Liver (tissue), 8 donors: ENCODE measurements at regions not wholly inside any gene's neighbourhood (a gene's known extent, or its start where the extent isn't known, plus 50 kb on each side); places are given as distances from the start of the nearest gene placed in this dataset.

Experiments used
- DNase-seq: peaks from one replicate; pipeline ENCODE4 v3.0.0-alpha.2; 2017; ENCODE audit warnings: low spot score
- H3K27ac ChIP-seq, 2 donors: one replicate each; pipeline ENCODE4 v1.7.0; 2013; ENCODE audit warnings: inconsistent platforms in 2 of 2, low read length in 2 of 2, control low read depth in 1 of 2, low read depth in 1 of 2, mild to moderate bottlenecking in 1 of 2
- H3K27me3 ChIP-seq, 4 donors: one replicate each; pipeline versions ENCODE4 v1.6.1 to v1.7.0; 2013; ENCODE audit warnings: low read length in 3 of 4, inconsistent platforms in 1 of 4, mild to moderate bottlenecking in 1 of 4, moderate library complexity in 1 of 4; ENCODE audit not compliant: control insufficient read depth in 4 of 4, insufficient read depth in 4 of 4
- H3K36me3 ChIP-seq, 4 donors: one replicate each; pipeline versions ENCODE4 v1.6.1 to v1.7.0; 2013; ENCODE audit warnings: low read length in 3 of 4, mild to moderate bottlenecking in 3 of 4, low read depth in 1 of 4, moderate library complexity in 1 of 4; ENCODE audit not compliant: control insufficient read depth in 4 of 4, insufficient read depth in 3 of 4
- H3K4me1 ChIP-seq, 4 donors: one replicate each; pipeline versions ENCODE4 v1.6.1 to v1.7.0; 2013; ENCODE audit warnings: low read length in 3 of 4, mild to moderate bottlenecking in 3 of 4, moderate library complexity in 1 of 4; ENCODE audit not compliant: control insufficient read depth in 4 of 4, insufficient read depth in 4 of 4
- H3K4me3 ChIP-seq, 3 donors: one replicate each; pipeline versions ENCODE4 v1.6.1 to v1.7.0; 2013; ENCODE audit warnings: low read length in 3 of 3, control low read depth in 1 of 3, low read depth in 1 of 3, mild to moderate bottlenecking in 1 of 3
- H3K9ac ChIP-seq, 2 donors: one replicate each; pipeline ENCODE4 v1.7.0; 2013; ENCODE audit warnings: low read length in 2 of 2, mild to moderate bottlenecking in 2 of 2, moderate library complexity in 2 of 2, control low read depth in 1 of 2, low read depth in 1 of 2
- H3K9me3 ChIP-seq, 4 donors: one replicate each; pipeline versions ENCODE4 v1.6.1 to v1.7.0; 2013; ENCODE audit warnings: low read length in 3 of 4; ENCODE audit not compliant: control insufficient read depth in 4 of 4
- EGR1 ChIP-seq, 2 donors: IDR thresholded peaks; 2 replicates each; pipeline ENCODE4 v1.6.1; 2016 to 2018; ENCODE audit warnings: antibody characterized with exemption in 2 of 2, low read depth in 2 of 2
- FOXA1 ChIP-seq: IDR thresholded peaks from 2 replicates; pipeline ENCODE4 v1.6.1; 2016; ENCODE audit warnings: antibody characterized with exemption
- FOXA2 ChIP-seq: IDR thresholded peaks from 2 replicates; pipeline ENCODE4 v1.6.1; 2016; ENCODE audit warnings: antibody characterized with exemption
- GABPA ChIP-seq, 2 donors: IDR thresholded peaks in 1 of 2; conservative IDR thresholded peaks in 1 of 2; 2 replicates each; pipeline ENCODE4 v1.6.1; 2016; ENCODE audit warnings: antibody characterized with exemption in 2 of 2, mild to moderate bottlenecking in 1 of 2, moderate library complexity in 1 of 2
- HNF4A ChIP-seq, 2 donors: conservative IDR thresholded peaks; 2 replicates each; pipeline ENCODE4 v1.6.1; 2016; ENCODE audit warnings: antibody characterized with exemption in 2 of 2, mild to moderate bottlenecking in 2 of 2
- HNF4G ChIP-seq: IDR thresholded peaks from 2 replicates; pipeline ENCODE4 v1.6.1; 2016; ENCODE audit warnings: antibody characterized with exemption
- JUND ChIP-seq, 2 donors: IDR thresholded peaks; 2 replicates each; pipeline ENCODE4 v1.6.1; 2016; ENCODE audit warnings: antibody characterized with exemption in 2 of 2
- NR2F2 ChIP-seq: IDR thresholded peaks from 2 replicates; pipeline ENCODE4 v1.6.1; 2016; ENCODE audit warnings: antibody characterized with exemption
- RAD21 ChIP-seq, 2 donors: IDR thresholded peaks; 2 replicates each; pipeline ENCODE4 v1.6.1; 2016; ENCODE audit warnings: antibody characterized with exemption in 2 of 2, mild to moderate bottlenecking in 2 of 2
- RXRA ChIP-seq, 2 donors: IDR thresholded peaks; 2 replicates each; pipeline ENCODE4 v1.6.1; 2017 to 2018; ENCODE audit warnings: antibody characterized with exemption in 2 of 2, mild to moderate bottlenecking in 1 of 2
- SP1 ChIP-seq: IDR thresholded peaks from 2 replicates; pipeline ENCODE4 v1.6.1; 2018; ENCODE audit warnings: antibody characterized with exemption, mild to moderate bottlenecking
- TAF1 ChIP-seq: conservative IDR thresholded peaks from 2 replicates; pipeline ENCODE4 v1.6.1; 2016; ENCODE audit warnings: antibody characterized with exemption, mild to moderate bottlenecking
- YY1 ChIP-seq: IDR thresholded peaks from 2 replicates; pipeline ENCODE4 v1.6.1; 2016; ENCODE audit warnings: antibody characterized with exemption, mild to moderate bottlenecking
- WGBS: extraction: QIAGEN DNeasy Blood & Tissue Kit; methylation state at CpG from one replicate; pipeline ENCODE4 v1.1.7; 2013; 5-methylcytosine and 5-hydroxymethylcytosine counted together
- TF ChIP-seq, protein P1 (sequence below): IDR thresholded peaks from 2 replicates; pipeline ENCODE4 v1.6.1; 2016; ENCODE audit warnings: antibody characterized with exemption
- TF ChIP-seq, protein P2 (sequence below): IDR thresholded peaks from 2 replicates; pipeline ENCODE4 v1.6.1; 2016; ENCODE audit warnings: antibody characterized with exemption
- TF ChIP-seq, protein P3 (sequence below): fragments of 150-350 bp; IDR thresholded peaks from 2 replicates; pipeline ENCODE4 v1.5.1; 2017; ENCODE audit warnings: improper control_type of control experiment, low read depth, low read length; ENCODE audit not compliant: missing input control
- TF ChIP-seq, protein P4 (sequence below): IDR thresholded peaks from 2 replicates; pipeline ENCODE4 v1.6.1; 2016; ENCODE audit warnings: antibody characterized with exemption
- TF ChIP-seq, protein P5 (sequence below): IDR thresholded peaks from 2 replicates; pipeline ENCODE4 v1.6.1; 2016; ENCODE audit warnings: antibody characterized with exemption, mild to moderate bottlenecking
- donor health status: healthy.
- donor health status: healthy.
- donor health status: healthy.
- donor health status: healthy.
- donor health status: healthy.

DNA sequence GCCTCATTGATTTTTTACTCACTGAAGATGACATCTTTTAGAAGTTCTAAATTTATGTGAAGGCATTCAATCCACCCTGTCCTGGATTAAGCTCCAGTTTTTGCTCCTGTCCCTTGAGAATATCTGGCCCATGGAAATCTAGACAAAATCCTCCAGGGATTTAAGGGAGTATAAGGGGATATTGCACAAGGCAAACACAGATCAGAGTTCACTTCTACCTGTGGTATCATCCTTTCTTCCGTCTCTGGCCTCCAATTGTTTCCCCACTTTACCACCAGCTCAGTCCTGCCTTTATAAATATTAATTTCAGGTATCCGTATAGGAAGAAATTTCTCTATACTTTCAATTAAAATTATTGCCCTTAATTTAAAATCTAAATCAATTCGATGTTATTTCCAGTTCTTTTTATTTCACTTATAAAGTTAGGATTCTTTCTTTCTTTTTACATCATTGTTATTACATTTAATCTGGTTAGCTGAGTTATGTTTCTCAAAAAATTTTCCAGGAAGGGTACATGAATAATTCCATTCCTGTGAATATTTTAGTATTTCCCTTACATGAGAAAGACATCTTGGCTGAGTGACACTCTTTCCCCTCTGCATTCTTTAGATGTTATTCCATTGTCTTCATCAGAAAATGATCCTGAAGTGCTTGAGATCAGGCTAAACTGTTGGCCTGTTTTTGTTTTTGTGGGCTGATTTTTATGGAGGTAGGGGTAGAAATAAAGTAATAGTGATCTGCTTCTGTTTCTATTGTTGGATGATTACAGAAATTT is 194.3 kb upstream of the MAP3K1 start:
- Histone ChIP-seq H3K27me3 (no peaks in the 10 kb centered on the region), H3K9ac (no peak overlapping the region), H3K4me1 (no peaks in the 10 kb centered on the region), H3K4me3 (no peak overlapping the region), H3K9me3 (peaks cover 3 to 12% (median 4%) of the 10 kb centered on the region in 4 donors), H3K27ac (no peak overlapping the region), H3K36me3 (no peaks in the 10 kb centered on the region)
- TF ChIP-seq FOXA2, result no peak
- TF ChIP-seq, protein P1, sequence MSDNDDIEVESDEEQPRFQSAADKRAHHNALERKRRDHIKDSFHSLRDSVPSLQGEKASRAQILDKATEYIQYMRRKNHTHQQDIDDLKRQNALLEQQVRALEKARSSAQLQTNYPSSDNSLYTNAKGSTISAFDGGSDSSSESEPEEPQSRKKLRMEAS, result no peak
- TF ChIP-seq RXRA (IDR thresholded peaks at IDR 0.05), result no peak
- TF ChIP-seq YY1, result no peak
- no peak for TF ChIP-seq GABPA (IDR thresholded peaks at IDR 0.05 in 1 of 2, conservative IDR thresholded peaks at IDR 0.05 in 1 of 2)
- TF ChIP-seq HNF4A (conservative IDR thresholded peaks at IDR 0.05), result no peak
- TF ChIP-seq JUND (IDR thresholded peaks at IDR 0.05), result no peak
- TF ChIP-seq, protein P2, sequence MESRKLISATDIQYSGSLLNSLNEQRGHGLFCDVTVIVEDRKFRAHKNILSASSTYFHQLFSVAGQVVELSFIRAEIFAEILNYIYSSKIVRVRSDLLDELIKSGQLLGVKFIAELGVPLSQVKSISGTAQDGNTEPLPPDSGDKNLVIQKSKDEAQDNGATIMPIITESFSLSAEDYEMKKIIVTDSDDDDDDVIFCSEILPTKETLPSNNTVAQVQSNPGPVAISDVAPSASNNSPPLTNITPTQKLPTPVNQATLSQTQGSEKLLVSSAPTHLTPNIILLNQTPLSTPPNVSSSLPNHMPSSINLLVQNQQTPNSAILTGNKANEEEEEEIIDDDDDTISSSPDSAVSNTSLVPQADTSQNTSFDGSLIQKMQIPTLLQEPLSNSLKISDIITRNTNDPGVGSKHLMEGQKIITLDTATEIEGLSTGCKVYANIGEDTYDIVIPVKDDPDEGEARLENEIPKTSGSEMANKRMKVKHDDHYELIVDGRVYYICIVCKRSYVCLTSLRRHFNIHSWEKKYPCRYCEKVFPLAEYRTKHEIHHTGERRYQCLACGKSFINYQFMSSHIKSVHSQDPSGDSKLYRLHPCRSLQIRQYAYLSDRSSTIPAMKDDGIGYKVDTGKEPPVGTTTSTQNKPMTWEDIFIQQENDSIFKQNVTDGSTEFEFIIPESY, result no peak
- TF ChIP-seq, protein P3, sequence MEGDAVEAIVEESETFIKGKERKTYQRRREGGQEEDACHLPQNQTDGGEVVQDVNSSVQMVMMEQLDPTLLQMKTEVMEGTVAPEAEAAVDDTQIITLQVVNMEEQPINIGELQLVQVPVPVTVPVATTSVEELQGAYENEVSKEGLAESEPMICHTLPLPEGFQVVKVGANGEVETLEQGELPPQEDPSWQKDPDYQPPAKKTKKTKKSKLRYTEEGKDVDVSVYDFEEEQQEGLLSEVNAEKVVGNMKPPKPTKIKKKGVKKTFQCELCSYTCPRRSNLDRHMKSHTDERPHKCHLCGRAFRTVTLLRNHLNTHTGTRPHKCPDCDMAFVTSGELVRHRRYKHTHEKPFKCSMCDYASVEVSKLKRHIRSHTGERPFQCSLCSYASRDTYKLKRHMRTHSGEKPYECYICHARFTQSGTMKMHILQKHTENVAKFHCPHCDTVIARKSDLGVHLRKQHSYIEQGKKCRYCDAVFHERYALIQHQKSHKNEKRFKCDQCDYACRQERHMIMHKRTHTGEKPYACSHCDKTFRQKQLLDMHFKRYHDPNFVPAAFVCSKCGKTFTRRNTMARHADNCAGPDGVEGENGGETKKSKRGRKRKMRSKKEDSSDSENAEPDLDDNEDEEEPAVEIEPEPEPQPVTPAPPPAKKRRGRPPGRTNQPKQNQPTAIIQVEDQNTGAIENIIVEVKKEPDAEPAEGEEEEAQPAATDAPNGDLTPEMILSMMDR, result no peak
- TF ChIP-seq HNF4G, result no peak
- no peak for TF ChIP-seq RAD21 (IDR thresholded peaks at IDR 0.05)
- TF ChIP-seq, protein P4, sequence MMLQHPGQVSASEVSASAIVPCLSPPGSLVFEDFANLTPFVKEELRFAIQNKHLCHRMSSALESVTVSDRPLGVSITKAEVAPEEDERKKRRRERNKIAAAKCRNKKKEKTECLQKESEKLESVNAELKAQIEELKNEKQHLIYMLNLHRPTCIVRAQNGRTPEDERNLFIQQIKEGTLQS, result no peak
- TF ChIP-seq FOXA1, result no peak
- TF ChIP-seq, protein P5, sequence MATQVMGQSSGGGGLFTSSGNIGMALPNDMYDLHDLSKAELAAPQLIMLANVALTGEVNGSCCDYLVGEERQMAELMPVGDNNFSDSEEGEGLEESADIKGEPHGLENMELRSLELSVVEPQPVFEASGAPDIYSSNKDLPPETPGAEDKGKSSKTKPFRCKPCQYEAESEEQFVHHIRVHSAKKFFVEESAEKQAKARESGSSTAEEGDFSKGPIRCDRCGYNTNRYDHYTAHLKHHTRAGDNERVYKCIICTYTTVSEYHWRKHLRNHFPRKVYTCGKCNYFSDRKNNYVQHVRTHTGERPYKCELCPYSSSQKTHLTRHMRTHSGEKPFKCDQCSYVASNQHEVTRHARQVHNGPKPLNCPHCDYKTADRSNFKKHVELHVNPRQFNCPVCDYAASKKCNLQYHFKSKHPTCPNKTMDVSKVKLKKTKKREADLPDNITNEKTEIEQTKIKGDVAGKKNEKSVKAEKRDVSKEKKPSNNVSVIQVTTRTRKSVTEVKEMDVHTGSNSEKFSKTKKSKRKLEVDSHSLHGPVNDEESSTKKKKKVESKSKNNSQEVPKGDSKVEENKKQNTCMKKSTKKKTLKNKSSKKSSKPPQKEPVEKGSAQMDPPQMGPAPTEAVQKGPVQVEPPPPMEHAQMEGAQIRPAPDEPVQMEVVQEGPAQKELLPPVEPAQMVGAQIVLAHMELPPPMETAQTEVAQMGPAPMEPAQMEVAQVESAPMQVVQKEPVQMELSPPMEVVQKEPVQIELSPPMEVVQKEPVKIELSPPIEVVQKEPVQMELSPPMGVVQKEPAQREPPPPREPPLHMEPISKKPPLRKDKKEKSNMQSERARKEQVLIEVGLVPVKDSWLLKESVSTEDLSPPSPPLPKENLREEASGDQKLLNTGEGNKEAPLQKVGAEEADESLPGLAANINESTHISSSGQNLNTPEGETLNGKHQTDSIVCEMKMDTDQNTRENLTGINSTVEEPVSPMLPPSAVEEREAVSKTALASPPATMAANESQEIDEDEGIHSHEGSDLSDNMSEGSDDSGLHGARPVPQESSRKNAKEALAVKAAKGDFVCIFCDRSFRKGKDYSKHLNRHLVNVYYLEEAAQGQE, result no peak
- no peak for TF ChIP-seq NR2F2
- TF ChIP-seq SP1, result no peak
- no peak for TF ChIP-seq EGR1 (IDR thresholded peaks at IDR 0.05; ENCODE audit: low read depth in 2 of 2)
- TF ChIP-seq TAF1, result no peak
- DNase-seq, result no peak
- WGBS, result 81% methylated on average over 3 of the region's 3 CpGs
